Stimulated activated CD4-positive, alpha-beta T cell treated with anti-CD3 and anti-CD28 coated beads, Interleukin-4, amount 100 ng/mL, for 24 hours (primary cell): ENCODE measurements at regions not wholly inside any gene's neighbourhood (a gene's known extent, or its start where the extent isn't known, plus 50 kb on each side); places are given as distances from the start of the nearest gene placed in this dataset.
"Not testable (repeated sequence)": the region's sequence is repeated elsewhere in the genome, so short reads cannot be mapped to it uniquely, and the experiment has no call there.

Experiments
- DNase-seq: peaks from one replicate; pipeline ENCODE4 v3.0.0-alpha.2; 2020

DNA sequence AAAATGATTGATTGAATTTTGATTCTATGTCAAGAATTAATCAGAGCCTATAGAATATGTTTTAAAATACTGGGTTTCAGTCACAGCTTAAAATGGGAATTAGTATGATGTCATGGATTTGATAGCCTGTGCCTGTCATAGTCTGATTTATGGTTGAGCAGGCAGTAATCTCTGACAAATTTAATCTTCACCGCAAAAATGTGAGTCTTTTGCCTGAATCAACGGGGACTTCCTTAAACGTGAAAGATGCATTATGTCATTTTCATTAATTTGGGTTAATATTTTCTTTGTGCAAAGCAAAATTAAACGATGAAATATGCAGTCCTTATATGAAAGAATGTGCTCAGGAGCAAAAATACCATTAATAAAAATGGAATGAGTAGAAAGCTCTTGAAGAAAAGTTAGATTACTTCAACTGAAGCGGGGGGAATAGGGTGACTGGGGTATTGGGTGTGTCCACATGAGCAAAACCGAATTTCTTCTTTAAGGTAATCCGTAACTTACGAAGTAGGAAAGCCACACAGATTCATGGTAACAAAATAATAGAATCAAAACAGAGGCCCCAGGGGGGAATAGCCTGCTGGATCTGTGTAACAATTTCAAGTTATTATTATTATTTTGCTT is 339.6 kb upstream of the NOX3 start:
- no peak for DNase-seq

GRCh38 chr6:155791891-155792290 is 336.3 kb upstream of the NOX3 start:
- DNase-seq = no peak

DNA sequence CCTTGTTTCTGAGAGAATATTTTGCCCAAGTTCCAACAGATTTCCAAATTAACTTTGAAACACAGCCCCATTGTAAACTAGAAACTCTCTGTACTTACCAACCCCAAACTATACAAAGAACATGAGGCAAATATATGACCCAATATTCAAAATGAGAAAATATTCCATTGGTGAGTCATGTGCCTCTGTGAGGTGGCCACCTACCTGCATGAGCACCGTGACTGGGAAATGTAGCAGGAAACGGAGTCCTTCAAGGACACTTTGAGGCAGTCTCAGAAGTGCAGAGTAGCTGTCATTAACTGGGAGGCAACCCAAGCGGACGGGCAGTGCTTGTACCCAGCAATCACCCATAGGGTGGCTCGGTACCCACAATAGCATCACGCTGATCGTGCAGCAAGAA is 335.5 kb upstream of the NOX3 start:
- no peak for DNase-seq

- no peak for DNase-seq
Observed at GRCh38 chr6:155787168-155787567, 331.5 kb upstream of the NOX3 start.

DNA sequence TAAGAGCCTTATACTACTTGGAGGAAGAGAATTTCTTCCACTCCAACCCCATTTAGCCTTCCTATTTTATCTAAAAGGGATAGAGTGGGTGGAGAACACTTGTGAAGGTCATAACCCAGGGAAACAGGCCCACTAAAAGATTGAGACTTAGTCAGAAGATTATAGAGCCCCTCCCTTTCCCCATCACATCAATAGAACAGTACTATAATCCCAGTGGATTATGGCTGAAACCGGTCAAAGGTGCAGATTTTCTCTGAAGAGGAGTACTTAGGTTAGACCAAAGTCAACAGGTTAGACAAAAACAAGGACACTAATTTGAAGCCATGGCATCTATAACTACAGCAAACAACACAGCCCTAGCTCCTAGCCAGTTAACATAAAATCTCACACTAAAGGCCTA is 330.9 kb upstream of the NOX3 start:
- no peak for DNase-seq

DNA sequence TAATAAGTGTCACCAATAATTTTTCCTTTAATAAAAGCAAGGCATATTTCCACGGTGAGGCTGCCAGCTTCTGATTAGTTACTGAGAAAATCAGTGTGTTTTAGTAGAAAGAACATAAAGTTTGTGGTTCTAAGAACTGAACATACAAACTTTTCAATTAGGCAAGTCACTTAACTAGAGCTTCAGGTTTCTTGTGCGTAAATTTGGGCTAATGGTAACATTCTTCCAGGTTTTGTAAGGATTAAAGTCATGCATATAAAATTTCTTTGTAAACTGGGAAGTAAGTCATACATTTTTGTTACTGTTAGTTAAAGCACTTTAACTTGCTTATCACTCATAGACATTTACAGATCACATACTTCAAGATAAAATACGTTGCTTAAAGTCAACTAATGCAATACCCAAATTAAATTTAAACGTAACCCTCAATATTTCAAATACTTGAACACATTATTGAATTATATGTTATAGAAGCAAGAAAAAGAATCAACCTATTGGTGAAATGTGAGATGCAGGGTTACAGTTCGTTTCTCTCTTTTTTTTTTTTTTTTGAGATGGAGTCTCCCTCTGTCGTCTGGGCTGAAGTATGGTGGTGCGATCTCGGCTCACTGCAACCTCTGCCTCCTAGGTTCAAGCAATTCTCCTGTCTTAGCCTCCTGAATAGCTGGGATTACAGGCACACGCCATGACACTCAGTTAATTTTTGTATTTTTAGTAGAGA is 327.3 kb upstream of the NOX3 start:
- no peak for DNase-seq

- DNase-seq = no peak
Observed at GRCh38 chr6:155782320-155782731, 326.7 kb upstream of the NOX3 start.

DNA sequence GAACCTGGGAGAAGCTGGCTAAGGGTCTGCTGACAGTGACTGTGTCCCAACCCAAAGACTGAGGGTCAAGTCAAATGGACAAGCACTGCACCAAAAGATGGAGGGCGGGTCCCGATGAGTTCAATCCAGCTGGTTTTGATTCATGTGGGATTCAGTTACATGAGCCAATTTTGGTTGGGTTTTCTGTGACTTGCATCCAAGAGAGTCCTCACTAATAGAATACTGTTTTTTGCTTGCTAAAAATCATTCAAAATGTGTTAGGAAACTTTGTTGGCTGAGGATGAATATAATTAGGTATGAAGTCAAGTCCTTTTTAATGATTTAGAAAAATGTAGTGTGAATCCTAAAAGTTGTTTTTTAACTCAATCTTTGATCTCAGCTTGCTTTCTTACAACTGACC is 323.8 kb upstream of the NOX3 start:
- DNase-seq = no peak

DNA sequence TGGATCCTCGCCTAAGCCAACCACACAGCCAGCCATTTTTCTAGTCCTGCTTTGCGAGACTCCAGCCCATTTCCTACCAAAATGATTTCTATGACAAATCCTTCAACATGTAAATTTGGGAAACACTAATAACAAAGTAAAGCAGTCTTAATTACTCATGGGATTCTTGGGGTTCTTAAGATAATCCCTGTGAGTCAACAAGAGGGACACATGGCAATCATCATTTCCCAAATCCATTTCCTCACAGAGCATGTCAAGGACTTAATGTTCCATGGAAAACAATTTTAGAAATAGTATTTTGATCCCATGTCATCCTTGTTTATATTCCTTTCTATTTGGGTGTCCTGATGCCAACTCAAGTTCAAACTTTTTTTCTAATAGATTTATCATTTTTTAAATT is 322.7 kb upstream of the NOX3 start:
- no peak for DNase-seq

DNA sequence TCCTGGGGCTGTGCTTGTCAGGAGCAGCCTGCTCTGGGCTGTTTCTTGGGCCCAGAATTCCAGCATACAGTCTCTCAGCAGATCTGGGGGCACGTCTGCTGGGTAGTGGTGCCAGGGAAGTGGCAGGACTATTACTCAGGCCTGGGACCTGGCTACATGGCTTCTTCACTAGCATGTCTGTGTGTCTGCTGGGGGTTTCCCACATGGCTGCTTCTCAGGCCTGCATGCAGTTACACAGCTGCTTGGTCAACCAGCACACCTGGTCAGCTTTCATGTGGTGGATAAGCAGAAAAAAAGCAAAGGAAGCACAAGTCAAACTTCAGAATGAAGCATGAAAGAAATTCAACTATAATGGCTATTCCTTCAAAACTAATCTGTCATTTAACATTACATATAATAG is 316.2 kb upstream of the NOX3 start:
- no peak for DNase-seq

- no peak for DNase-seq
Observed at GRCh38 chr6:155770856-155771255, 315.2 kb upstream of the NOX3 start.

- no peak for DNase-seq
Observed at GRCh38 chr6:155770313-155770712, 314.7 kb upstream of the NOX3 start.

GRCh38 chr6:155765275-155766194 is 309.9 kb upstream of the NOX3 start:
- DNase-seq = no peak

DNA sequence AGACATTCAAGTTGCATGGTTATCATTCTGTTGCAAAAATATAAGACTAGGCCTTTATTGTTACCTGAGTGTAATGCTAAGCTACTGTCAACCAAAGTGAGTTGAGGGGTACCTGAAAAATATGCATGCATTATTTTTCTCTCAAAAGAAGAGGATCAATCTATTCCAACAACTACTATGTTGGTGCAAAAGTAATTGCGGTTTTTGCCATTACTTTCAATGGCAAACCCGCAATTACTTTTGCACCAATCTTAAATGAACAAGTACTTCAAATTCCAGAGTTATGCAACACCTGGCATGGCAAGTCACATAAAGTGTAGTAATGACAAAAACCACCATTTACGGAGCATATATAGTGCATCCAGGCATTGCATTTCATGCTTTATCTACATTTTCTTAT is 307.0 kb upstream of the NOX3 start:
- DNase-seq = no peak

GRCh38 chr6:155755452-155755851 is 299.8 kb upstream of the NOX3 start:
- DNase-seq = no peak

GRCh38 chr6:155748778-155749177 is 293.1 kb upstream of the NOX3 start:
- not testable (repeated sequence) for DNase-seq

DNA sequence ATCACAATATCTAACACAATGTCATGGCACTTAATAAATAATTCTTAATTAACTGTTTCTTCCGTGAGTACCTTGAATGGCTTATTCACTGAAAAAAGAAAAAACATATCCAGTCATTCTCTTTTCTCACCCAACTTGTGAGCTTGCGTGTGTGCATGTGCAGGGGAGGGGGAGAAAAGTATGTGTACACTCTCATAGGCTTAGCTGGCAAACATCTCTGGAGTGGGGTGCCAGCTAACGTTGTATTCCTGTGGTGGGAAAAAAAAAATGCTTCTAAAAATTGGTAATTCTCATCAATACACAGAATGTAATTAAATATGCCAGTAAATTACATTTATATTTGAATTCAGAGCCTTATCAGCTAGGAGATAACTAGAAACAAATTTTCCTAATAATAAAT is 291.9 kb upstream of the NOX3 start:
- no peak for DNase-seq

DNA sequence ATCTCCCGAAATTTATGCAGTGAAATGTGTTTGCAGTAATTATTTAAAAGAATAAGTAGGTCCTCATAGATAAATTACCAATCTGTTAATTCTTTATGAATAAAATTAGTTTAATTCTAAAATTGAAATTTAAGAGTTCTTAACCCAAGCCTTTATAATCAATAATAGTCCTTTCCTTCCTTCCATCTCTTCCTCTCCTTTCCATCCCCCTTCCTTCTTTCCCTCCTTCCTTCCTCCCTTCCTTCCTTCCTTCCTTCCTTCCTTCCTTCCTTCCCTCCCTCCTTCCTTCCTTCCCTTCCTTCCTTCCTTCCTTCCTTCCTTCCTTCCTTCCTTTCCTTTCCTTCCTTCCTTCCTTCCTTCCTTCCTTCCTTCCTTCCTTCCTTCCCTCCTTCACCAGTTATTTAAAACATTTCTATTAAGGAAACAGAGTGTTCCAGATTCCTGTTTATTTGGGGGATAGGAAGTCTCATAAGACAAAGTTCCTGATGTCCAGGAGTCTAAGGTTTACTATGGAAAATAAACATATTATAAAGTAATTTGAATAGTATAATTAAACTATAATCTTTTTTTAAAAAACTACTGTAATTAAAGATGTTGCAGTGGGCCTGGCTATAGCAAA is 285.3 kb upstream of the NOX3 start:
- no peak for DNase-seq

- no peak for DNase-seq
Observed at GRCh38 chr6:155738602-155739105, 283.0 kb upstream of the NOX3 start.

- no peak for DNase-seq
Observed at GRCh38 chr6:155717374-155717773, 261.7 kb upstream of the NOX3 start.

DNA sequence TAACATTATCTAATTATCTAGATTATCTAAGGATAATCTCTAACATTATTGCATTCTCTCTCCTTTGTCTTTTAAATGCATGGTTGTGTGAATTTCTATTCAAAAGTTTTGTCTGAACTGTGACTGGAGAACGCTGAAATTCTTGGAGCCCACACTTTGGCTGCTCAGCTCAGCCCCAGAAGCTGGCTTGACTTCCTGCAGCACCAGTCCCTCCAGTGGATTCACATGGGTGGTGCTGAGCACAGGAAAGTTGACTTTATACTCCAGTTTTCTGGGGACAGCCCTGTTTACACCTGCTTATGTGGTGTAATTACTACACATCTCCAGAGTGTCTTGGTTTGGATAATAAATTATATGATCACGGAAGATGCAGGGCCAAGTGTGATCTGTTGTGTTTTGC is 255.1 kb upstream of the NOX3 start:
- no peak for DNase-seq

GRCh38 chr6:155709262-155709661 is 253.6 kb upstream of the NOX3 start:
- no peak for DNase-seq

- no peak for DNase-seq
Observed at GRCh38 chr6:155708100-155708499, 252.5 kb upstream of the NOX3 start.
